Heart left ventricle (tissue), 16 donors: ENCODE measurements at regions not wholly inside any gene's neighbourhood (a gene's known extent, or its start where the extent isn't known, plus 50 kb on each side); places are given as distances from the start of the nearest gene placed in this dataset.

Experiments used
- ATAC-seq, 4 donors: fragments of 200-7000 bp; cut with Tn5 transposase; one replicate each; pipeline ENCODE4 v1.9.1; 2020 to 2022; ENCODE audit warnings: moderate library complexity in 4 of 4, mild to moderate bottlenecking in 3 of 4, moderate number of reproducible peaks in 1 of 4
- DNase-seq, 5 donors: peaks; one replicate each; pipeline ENCODE4 v3.0.0-alpha.2; 2020
- H3K27ac ChIP-seq, 12 donors: fragments of 200-600 bp; sonication (generic) in 4 of 12; one replicate each; pipeline versions ENCODE4 v1.5.0 to v1.8.0; 2016 to 2022; ENCODE audit warnings: mild to moderate bottlenecking in 2 of 12
- H3K27me3 ChIP-seq, 9 donors: fragments of 200-600 bp; sonication (generic) in 2 of 9; one replicate each; pipeline versions ENCODE4 v1.5.1 to v1.8.0; 2016 to 2022; ENCODE audit warnings: mild to moderate bottlenecking in 3 of 9
- H3K36me3 ChIP-seq, 9 donors: fragments of 200-600 bp; sonication (generic) in 2 of 9; one replicate each; pipeline versions ENCODE4 v1.5.0 to v1.8.0; 2018 to 2022; ENCODE audit warnings: mild to moderate bottlenecking in 2 of 9
- H3K4me1 ChIP-seq, 12 donors: fragments of 200-600 bp; sonication (generic) in 4 of 12; one replicate each; pipeline versions ENCODE4 v1.5.0 to v1.8.0; 2016 to 2022; ENCODE audit warnings: mild to moderate bottlenecking in 3 of 12
- H3K4me3 ChIP-seq, 12 donors: fragments of 200-600 bp; sonication (generic) in 4 of 12; one replicate each; pipeline versions ENCODE4 v1.5.0 to v1.8.0; 2017 to 2022; ENCODE audit warnings: mild to moderate bottlenecking in 9 of 12, moderate library complexity in 4 of 12
- H3K9me3 ChIP-seq, 12 donors: fragments of 200-600 bp; sonication (generic) in 4 of 12; one replicate each; pipeline versions ENCODE4 v1.5.0 to v1.8.0; 2016 to 2022; ENCODE audit warnings: mild to moderate bottlenecking in 1 of 12
- POLR2A ChIP-seq, 2 donors: fragments of 450-650 bp; IDR thresholded peaks; one replicate each; pipeline ENCODE4 v1.6.1; 2017; ENCODE audit warnings: antibody characterized with exemption in 2 of 2, mild to moderate bottlenecking in 2 of 2, moderate library complexity in 2 of 2
- WGBS, 4 donors: extraction: QIAGEN DNeasy Blood & Tissue Kit in 2 of 4; methylation state at CpG; one replicate each; pipeline versions ENCODE4 v1.1.5 to v1.1.7; 2013 to 2018; 5-methylcytosine and 5-hydroxymethylcytosine counted together
- intact Hi-C, 10 donors: fragments of 100-400 bp; cut with DNase I; formaldehyde crosslinking; loops; one replicate each; pipeline versions ENCODE4 v1.11.1 to v1.14.2; 2022
- TF ChIP-seq, protein P1 (sequence below), 12 donors: fragments of 200-600 bp; sonication (generic) in 4 of 12; IDR thresholded peaks; one replicate each; pipeline versions ENCODE4 v1.5.0 to v1.8.0; 2018 to 2022; ENCODE audit warnings: antibody characterized with exemption in 12 of 12, mild to moderate bottlenecking in 5 of 12
- donor health status: ischemic (EF 13 %, LVEDD 7.1; RV severe dilation, severe dysfunction).
- donor health status: healthy with polysubstance abuse.
- donor health status: DM: no; HTN: yes; CAD: no.
- donor health status: DM: no; HTN: no; CAD: no.
- donor health status: ischemic (EF 25% LVEDD 6.9; RV normal size, moderate dysfunction).
- donor health status: ischemic (EF 25% LVEDD 5.7; RV mildly dilated, moderate dysfunction).
- donor health status: healthy.
- donor health status: DM: yes; HTN: yes; CAD: no.
- donor health status: ischemic (EF 35%, LVEDD 5.7; RV mildly dilated, moderate dysfunction).
- donor health status: nonischemic (EF 11% LVEDD 7.7; RV severe dilation, severe dysfunction).
- donor health status: DM: yes; HTN: yes; CAD: no.
- donor health status: PGD.
- donor health status: ischemic (EF 29% LVEDD 5.4; RV normal size, mild dysfunction).
- donor health status: nonischemic (EF 23%, LVEDD 6.1; RV moderate dilation, normal function).

DNA sequence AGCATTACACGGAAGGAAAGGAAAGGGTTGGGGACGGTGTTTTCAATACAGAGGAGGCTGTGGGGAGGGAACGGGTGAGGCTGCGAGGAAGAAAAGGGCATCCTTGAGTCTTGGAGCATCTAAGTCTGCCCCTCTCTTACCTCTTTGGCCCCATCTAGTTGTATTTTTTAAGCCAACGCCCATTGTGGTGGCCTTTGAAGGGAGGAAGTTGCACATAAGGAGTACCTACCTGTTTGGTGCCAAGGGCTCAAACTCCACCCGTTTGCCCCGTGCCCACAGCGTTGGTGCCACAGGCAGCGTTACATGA, 146.1 kb upstream of the UMPS start:
- Histone ChIP-seq H3K36me3 (no peaks in the 10 kb centered on the region), H3K27me3 (peaks cover 0 to 16% (median 0%) of the 10 kb centered on the region in 9 donors), H3K4me3 (peak overlapping the region; percentile 33 to 81 (median 64)), H3K9me3 (no peaks in the 10 kb centered on the region), H3K27ac (peak overlapping the region in 9 of 12 donors; percentile 69 to 94 (median 87)), H3K4me1 (peaks cover 0 to 37% (median 18%) of the 10 kb centered on the region in 12 donors)
- TF ChIP-seq POLR2A (IDR thresholded peaks at IDR 0.05): no peak
- TF ChIP-seq, protein P1, sequence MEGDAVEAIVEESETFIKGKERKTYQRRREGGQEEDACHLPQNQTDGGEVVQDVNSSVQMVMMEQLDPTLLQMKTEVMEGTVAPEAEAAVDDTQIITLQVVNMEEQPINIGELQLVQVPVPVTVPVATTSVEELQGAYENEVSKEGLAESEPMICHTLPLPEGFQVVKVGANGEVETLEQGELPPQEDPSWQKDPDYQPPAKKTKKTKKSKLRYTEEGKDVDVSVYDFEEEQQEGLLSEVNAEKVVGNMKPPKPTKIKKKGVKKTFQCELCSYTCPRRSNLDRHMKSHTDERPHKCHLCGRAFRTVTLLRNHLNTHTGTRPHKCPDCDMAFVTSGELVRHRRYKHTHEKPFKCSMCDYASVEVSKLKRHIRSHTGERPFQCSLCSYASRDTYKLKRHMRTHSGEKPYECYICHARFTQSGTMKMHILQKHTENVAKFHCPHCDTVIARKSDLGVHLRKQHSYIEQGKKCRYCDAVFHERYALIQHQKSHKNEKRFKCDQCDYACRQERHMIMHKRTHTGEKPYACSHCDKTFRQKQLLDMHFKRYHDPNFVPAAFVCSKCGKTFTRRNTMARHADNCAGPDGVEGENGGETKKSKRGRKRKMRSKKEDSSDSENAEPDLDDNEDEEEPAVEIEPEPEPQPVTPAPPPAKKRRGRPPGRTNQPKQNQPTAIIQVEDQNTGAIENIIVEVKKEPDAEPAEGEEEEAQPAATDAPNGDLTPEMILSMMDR (IDR thresholded peaks at IDR 0.05): no peak
- no peak for ATAC-seq
- WGBS, 4 donors: 15 to 38% (median 16%) methylated on average over 5 to 9 of the region's 9 CpGs
- intact Hi-C loops: loop anchor here in 1 of 10 donors (2.0 kb wide), 1 partner anchor 17 kb away; no protein-coding TSS in a partner anchor
- DNase-seq: no peak

DNA sequence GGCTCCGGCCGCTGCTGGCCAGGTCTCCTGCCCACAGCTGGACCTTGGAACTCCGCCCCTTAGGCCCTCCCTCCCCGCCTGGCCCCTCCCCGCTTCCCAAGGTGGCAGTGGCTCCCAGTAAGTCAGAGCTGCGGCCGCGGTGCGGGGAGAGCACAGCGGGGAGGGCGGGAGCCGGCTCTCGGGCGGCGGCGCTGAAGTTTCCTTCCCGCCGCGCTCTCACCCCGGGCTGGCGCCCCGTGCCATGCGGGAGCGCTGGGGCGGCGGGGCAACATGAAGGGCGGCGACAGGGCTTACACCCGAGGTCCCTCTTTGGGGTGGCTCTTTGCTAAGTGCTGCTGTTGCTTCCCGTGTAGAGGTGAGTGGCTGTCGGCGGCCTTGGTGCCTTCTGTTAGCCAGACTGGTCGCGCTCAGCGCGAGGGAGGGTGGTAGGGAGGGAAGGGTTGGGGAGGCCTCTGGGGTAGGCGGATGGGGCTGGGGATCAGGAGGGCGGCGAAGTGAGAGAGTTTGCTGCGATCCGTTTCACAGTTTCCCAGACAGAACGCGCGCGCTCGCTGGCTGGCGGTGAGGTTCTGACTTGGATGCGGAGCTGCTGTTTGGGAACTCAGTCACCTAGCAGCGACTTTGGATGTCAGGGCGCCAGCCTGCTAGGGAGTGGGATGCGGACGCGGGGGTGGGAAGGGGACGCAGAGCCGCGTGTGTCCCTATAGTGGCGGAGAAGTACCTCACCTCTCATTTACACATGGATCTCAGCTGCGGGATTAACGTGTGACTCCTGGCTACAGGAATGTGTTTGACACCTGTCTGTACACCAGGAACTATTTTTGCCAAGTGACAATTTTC, 145.5 kb upstream of the UMPS start:
- Histone ChIP-seq H3K27me3 (peaks cover 0 to 16% (median 0%) of the 10 kb centered on the region in 9 donors), H3K36me3 (no peaks in the 10 kb centered on the region), H3K27ac (peak overlapping the region; percentile 0 to 94 (median 84)), H3K4me1 (peaks cover 0 to 37% (median 18%) of the 10 kb centered on the region in 12 donors), H3K9me3 (no peaks in the 10 kb centered on the region), H3K4me3 (peak overlapping the region; percentile 33 to 81 (median 64))
- WGBS, 4 donors: 1 to 3% (median 2%) methylated on average over 19 to 59 of the region's 59 CpGs
- intact Hi-C loops: loop anchor here in 1 of 10 donors (2.0 kb wide), 1 partner anchor 16 kb away; no protein-coding TSS in a partner anchor
- ATAC-seq (peak; percentile 80 to 96 (median 93)), DNase-seq (peak; percentile 80 to 89 (median 84))
- TF ChIP-seq, protein P1 (IDR thresholded peaks at IDR 0.05): no peak
- TF ChIP-seq POLR2A (IDR thresholded peaks at IDR 0.05): peak; percentile 54 to 88

DNA sequence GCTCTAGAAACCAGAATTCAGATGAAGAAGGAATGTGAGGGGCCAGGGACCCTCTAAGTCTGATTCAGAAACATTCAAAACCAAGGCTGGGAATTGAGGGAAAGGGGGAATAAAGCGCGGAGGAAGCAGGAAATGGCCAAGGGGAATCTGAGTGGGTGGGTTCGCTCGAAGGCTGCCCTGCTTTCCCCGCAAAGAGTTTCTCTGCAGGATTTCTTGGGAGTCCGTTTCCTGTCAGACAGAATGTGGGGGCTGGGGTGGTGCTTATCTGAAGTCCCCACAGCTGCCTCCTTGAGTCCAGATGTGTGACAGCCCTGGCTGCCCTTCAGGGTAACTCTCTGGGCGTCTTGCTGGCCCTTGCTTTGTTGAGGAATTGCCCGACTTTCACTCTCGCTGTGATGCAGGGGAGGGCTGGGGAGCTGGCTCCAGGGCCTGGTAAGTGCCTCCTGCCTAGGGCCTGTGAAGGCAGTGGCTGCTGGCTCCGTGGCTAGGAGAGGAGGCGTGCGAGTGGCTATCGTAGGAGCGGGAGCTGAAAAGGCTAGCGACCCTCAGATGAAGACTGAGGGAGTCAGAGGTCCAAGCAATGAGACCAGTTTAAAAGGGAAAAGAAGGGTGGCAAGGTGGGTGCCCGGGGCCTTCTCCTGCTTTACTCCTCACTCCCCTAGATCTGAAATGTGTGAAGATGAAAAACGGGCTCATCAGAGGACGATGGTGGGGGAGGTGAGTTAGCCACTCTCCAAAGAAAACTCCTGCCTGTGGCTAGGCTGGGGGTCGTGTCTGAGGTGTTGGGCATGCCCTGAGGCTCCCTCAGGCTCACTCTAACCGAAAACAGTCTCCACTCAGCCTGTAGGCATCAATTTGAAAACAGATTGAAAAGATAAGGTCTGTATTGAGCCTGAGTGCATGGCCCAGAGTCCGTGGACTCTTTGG, 143.9 kb upstream of the UMPS start:
- H3K27ac ChIP-seq: peak overlapping the region in 8 of 12 donors; percentile 40 to 94 (median 88)
- H3K4me1 ChIP-seq: peaks cover 0 to 37% (median 18%) of the 10 kb centered on the region in 12 donors
- peak overlapping the region in 6 of 12 donors; percentile 62 to 81 (median 72) for H3K4me3 ChIP-seq
- WGBS, 4 donors: 38 to 58% (median 47%) methylated on average over 21 of the region's 21 CpGs
- peak in 1 of 5 donors; percentile 38 for DNase-seq
- peak in 2 of 4 donors; percentile 9 to 31 for ATAC-seq
- intact Hi-C loops: no loop called here
- H3K9me3 ChIP-seq: no peaks in the 10 kb centered on the region
- peaks cover 0 to 16% (median 0%) of the 10 kb centered on the region in 9 donors for H3K27me3 ChIP-seq
- H3K36me3 ChIP-seq: no peaks in the 10 kb centered on the region
- TF ChIP-seq POLR2A (IDR thresholded peaks at IDR 0.05): no peak
- TF ChIP-seq, protein P1 (IDR thresholded peaks at IDR 0.05): no peak
